ENCODE measurements at regions not wholly inside any gene's neighbourhood (a gene's known extent, or its start where the extent isn't known, plus 50 kb on each side); places are given as distances from the start of the nearest gene placed in this dataset.

- peak; percentile 40 for DNase-seq (ENCODE audit: low read depth)
- H3K4me3 ChIP-seq (ENCODE audit: low read depth, low read length), result no peak overlapping the region
Measured at GRCh38 chr4:32037399-32037798, 1317.2 kb downstream of the PCDH7 start.

DNA sequence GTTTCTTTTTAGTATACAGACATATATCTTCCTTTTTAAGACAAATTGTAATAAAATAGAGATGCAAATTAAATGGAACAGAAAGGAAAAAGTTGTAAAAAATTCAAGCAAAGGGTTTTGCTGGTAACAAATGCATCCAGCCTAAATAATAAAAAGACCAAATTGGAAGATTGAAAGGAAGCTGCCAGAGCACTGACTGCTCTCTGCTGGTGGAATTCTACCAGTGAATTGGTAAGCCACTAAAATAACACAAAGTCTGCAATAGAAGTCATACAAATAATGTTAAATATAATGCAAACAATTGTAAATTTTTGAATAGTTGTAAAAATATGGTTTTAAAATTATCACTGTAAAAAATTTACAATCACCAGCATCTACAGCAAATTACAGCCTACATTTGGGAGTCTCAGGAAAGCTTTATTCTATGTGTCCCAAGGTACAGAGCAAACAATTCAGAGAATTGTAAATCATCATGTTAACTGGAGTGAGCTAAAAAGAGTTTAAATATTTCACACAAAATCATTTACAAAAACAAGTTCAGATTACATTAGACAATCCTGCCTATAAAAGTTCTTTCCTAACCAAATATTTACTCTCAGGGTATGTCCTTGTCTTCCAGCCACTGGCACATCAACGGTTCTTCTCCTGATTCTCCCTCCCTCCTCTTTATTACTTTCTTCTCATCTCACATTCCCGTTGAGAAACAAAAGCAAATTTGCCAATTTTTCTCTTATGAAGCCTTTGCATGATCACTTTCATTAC is 1322.5 kb downstream of the PCDH7 start:
- peak; percentile 66 for TF ChIP-seq CTCF (conservative IDR thresholded peaks at IDR 0.05; ENCODE audit: low read depth, low read length)
- DNase-seq (ENCODE audit: low read depth), result no peak
- H3K4me3 ChIP-seq (ENCODE audit: low read depth, low read length), result no peak overlapping the region

More at GRCh38 chr4:32037399-32037798, 1317.2 kb downstream of the PCDH7 start:
- TF ChIP-seq CTCF (conservative IDR thresholded peaks at IDR 0.05; ENCODE audit: low read depth, low read length), result no peak

DNA sequence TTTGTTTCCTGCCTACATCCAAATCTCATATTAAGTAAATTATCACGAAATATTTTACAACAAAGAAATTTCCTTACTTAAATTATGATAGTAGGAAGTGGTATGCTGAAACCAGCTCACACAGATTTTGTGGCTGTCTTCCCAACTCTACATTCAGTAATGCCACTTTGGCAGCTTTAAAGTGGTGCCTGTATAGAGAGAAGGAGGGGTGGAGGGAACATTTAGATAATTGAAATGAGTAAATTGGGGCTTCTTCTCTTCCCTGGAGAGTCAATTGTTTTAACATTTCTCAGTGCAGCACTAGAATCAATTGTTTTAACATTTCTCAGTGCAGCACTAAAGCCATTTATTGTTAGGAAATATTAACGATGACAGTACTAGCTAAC is 1323.1 kb downstream of the PCDH7 start:
- no peak overlapping the region for H3K4me3 ChIP-seq (ENCODE audit: low read depth, low read length)
- DNase-seq (ENCODE audit: low read depth), result no peak
- no peak for TF ChIP-seq CTCF (conservative IDR thresholded peaks at IDR 0.05; ENCODE audit: low read depth, low read length)

DNA sequence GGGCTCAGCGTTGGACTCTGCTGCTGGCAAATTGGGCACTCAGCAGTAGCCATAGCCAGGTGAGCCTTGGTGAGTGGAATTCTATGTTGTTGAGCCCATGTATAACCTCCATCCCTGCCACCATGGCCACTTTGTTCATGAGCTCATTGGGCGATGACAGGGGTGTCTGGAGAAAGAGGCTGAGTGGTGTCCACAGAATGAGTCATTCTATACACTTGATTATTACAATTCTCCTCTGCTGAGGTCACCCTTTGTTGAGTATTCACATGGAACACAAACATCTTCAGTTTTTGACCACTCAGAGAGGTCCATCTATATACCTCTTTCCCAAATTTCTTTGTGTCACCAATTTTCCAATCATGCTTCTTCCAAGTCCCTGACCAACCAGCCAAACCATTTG is 1341.7 kb downstream of the PCDH7 start:
- TF ChIP-seq CTCF (conservative IDR thresholded peaks at IDR 0.05; ENCODE audit: low read depth, low read length), result no peak
- DNase-seq (ENCODE audit: low read depth), result no peak

GRCh38 chr4:32073542-32073941 is 1353.4 kb downstream of the PCDH7 start:
- no peak overlapping the region for H3K4me3 ChIP-seq (ENCODE audit: low read depth, low read length)
- DNase-seq (ENCODE audit: low read depth), result no peak
- no peak for TF ChIP-seq CTCF (conservative IDR thresholded peaks at IDR 0.05; ENCODE audit: low read depth, low read length)

More for the DNA sequence above, 1341.7 kb downstream of the PCDH7 start:
- no peak overlapping the region for H3K4me3 ChIP-seq (ENCODE audit: low read depth, low read length)

DNA sequence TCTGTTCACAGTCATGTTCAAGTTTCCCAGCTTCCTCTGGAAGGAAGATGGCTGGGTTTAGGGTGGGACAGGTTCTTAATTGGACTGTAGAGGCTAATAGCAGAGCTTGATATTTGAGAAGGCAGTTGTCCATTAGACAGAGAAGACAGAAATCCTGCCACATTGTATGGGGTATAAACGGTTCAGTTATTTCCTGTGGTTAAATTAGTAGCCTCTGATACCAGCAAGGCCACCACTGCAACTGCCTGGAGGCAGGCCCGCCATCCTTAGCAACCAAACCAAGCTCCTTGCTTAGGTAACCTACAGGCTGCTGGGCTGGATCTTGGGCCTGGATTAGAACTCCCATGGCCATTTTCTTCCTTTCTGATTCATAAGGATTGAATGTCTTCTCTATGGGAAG is 1367.0 kb downstream of the PCDH7 start:
- no peak overlapping the region for H3K4me3 ChIP-seq (ENCODE audit: low read depth, low read length)
- no peak for TF ChIP-seq CTCF (conservative IDR thresholded peaks at IDR 0.05; ENCODE audit: low read depth, low read length)
- DNase-seq (ENCODE audit: low read depth), result no peak

- DNase-seq (ENCODE audit: low read depth), result no peak
- H3K4me3 ChIP-seq (ENCODE audit: low read depth, low read length), result no peak overlapping the region
- no peak for TF ChIP-seq CTCF (conservative IDR thresholded peaks at IDR 0.05; ENCODE audit: low read depth, low read length)
Measured at GRCh38 chr4:32094987-32095386, 1374.8 kb downstream of the PCDH7 start.
